Mucosa of descending colon (tissue), 3 donors: ENCODE measurements at regions not wholly inside any gene's neighbourhood (a gene's known extent, or its start where the extent isn't known, plus 50 kb on each side); places are given as distances from the start of the nearest gene placed in this dataset.

Experiments used
- ATAC-seq: fragments of 200-7000 bp; cut with Tn5 transposase; one replicate; pipeline ENCODE4 v1.9.1; 2020; ENCODE audit warnings: mild to moderate bottlenecking, moderate library complexity
- DNase-seq, 3 donors: peaks; one replicate each; pipeline ENCODE4 v3.0.0-alpha.2; 2020
- H3K36me3 ChIP-seq: fragments of 200-600 bp; one replicate; pipeline ENCODE4 v1.8.0; 2021; ENCODE audit warnings: low read depth, mild to moderate bottlenecking
- H3K4me1 ChIP-seq: fragments of 200-600 bp; one replicate; pipeline ENCODE4 v1.8.0; 2021; ENCODE audit warnings: low read depth, mild to moderate bottlenecking
- H3K4me3 ChIP-seq: fragments of 200-600 bp; one replicate; pipeline ENCODE4 v1.8.0; 2021; ENCODE audit warnings: mild to moderate bottlenecking
- H3K9me3 ChIP-seq: fragments of 200-600 bp; one replicate; pipeline ENCODE4 v1.8.0; 2021; ENCODE audit warnings: mild to moderate bottlenecking
- CTCF ChIP-seq: fragments of 200-600 bp; IDR thresholded peaks from one replicate; pipeline ENCODE4 v1.8.0; 2022; ENCODE audit warnings: antibody characterized with exemption, mild to moderate bottlenecking
- intact Hi-C, 2 donors: fragments of 100-400 bp; cut with DNase I in 1 of 2; cut with micrococcal nuclease in 1 of 2; formaldehyde crosslinking; loops; one replicate each; pipeline versions ENCODE4 v1.11.0 to v1.11.1; 2022; cut with DNase I, micrococcal nuclease
- donor health status: DM: no; HTN: no; CAD: no; lungs with moderate emphysema.
- donor health status: DM: no; HTN: no; CAD: no.
- donor health status: DM: no; HTN: yes; CAD: no.

- H3K4me1 ChIP-seq = no peaks in the 10 kb centered on the region
- no peaks in the 10 kb centered on the region for H3K36me3 ChIP-seq
- DNase-seq = no peak
- intact Hi-C loops = no loop called here
- ATAC-seq = peak; percentile 23
- no peaks in the 10 kb centered on the region for H3K9me3 ChIP-seq
- no peak for TF ChIP-seq CTCF
- no peak overlapping the region for H3K4me3 ChIP-seq
These were observed 56.6 kb upstream of the PPM1B start for GRCh38 chr2:44112096-44112495.

DNA sequence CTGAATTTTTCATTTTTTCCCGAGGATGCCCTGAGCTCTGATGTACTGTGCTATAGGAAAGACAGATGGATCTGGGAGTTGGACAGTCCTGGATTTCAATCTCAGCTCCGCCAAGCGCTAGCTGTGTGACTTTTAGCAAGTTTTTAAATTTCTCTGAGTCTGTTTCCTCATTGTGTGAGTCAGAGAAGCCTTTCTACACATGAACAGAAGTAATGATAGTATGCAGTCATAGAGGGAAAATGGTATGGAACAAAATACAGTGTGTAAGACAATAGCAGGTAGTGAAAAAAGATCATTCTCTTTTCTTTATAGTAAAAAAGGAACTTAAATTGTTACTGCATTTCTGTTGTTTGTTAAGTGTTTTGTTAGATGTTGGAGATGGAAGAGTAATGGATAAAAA is 52.4 kb upstream of the PPM1B start:
- DNase-seq = no peak
- ATAC-seq = no peak
- Histone ChIP-seq H3K36me3 (no peaks in the 10 kb centered on the region), H3K4me1 (no peaks in the 10 kb centered on the region), H3K4me3 (no peak overlapping the region), H3K9me3 (no peaks in the 10 kb centered on the region)
- no peak for TF ChIP-seq CTCF
- intact Hi-C loops = no loop called here

DNA sequence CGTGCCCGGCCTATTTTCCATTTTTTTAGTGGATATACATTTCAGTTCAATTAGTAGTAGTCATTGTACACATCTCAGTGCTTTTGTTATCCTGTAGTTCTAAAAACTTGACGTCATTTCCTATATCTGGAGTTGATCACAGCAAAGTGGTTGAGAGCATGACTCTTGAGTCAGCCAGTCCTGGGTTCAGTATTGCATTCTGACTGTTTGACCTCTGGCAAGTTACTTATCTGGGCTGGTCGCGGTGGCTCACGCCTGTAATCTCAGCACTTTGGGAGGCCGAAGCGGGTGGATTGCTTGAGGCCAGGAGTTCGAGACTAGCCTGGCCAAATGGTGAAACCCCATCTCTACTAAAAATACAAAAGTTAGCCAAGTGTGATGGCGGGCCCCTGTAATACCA is 50.4 kb upstream of the PPM1B start:
- no peak for TF ChIP-seq CTCF
- DNase-seq = no peak

More for the DNA sequence above, 50.4 kb upstream of the PPM1B start:
- Histone ChIP-seq H3K4me1 (no peaks in the 10 kb centered on the region), H3K36me3 (no peaks in the 10 kb centered on the region), H3K9me3 (no peaks in the 10 kb centered on the region), H3K4me3 (no peak overlapping the region)
- intact Hi-C loops = no loop called here
- no peak for ATAC-seq
